GM21723 (cell line): ENCODE measurements at regions not wholly inside any gene's neighbourhood (a gene's known extent, or its start where the extent isn't known, plus 50 kb on each side); places are given as distances from the start of the nearest gene placed in this dataset.

Experiments used
- ATAC-seq: cut with Tn5 transposase; IDR thresholded peaks from one replicate; pipeline ENCODE4 v1.9.1; 2021; ENCODE audit warnings: mild to moderate bottlenecking, moderate library complexity; ENCODE audit not compliant: unreplicated experiment

DNA sequence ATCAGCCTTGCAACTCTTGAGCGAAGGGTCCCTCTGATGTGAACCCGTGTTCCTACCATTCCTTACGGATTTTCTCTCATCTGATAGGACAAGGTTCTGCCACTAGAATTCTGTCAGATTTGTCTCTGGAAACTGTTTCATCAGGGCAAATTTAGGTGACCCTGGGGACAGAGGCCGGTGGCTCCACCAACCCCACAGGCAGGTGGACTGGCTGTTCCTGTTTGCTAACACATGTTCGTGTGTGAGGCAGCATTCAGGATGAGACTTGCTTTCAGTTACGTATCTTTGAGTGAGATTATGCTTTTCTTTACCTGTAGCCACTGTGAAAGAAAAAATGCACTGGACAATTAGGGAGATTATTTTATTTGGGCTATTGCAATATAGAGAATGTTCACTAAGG lies 449.9 kb downstream of the INHBA start:
- no peak for ATAC-seq

DNA sequence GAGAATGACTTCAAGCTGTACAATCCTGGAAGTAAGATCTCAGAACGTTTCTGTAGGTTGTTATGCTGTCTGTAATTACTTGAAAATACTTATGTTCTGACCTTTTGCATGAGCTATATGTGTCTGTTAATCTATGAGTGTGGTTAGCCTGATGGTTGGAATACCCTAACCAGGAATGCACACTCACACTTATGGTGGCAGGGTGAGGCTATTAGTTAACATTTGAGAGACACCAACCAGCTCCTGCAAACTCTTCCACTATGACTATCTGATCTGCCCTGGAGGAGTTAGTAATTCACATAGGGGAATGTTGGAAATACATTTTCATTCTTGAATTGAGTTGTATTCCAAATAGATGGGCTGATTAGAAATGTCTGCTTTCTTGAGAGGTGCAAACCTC lies 450.3 kb downstream of the INHBA start:
- no peak for ATAC-seq

DNA sequence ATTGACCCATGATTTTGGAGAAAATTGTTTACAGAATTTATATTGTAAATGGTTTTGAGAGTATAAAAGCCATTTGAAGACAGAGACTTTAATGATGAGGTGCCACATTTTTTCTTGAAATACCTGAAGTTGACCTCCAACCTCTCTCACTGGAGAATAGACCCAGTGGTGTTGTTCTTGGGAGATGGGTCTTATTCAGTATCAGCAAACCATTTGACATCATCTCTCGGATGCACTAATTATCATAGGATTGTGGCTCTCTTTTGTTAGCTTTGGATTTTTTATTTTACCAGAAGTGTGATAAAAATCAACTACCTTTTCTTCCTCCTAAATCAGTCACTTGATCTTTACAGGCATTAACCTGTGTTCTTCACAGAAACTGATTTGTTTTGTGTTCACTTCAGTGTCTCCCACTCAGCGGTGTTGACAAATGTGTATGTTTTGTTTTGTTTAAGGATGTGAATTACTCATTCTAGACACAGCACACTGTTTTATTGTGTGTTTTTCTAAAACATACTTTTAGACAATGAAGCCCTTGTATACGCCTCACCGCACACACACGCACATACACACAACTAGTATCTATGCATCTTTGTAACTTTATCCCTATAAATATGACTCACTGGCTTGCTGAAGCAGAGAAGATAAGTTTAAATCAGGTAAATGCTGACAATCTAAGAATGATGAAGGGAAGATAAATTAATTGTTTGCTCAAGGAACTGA lies 455.6 kb downstream of the INHBA start:
- ATAC-seq: no peak

DNA sequence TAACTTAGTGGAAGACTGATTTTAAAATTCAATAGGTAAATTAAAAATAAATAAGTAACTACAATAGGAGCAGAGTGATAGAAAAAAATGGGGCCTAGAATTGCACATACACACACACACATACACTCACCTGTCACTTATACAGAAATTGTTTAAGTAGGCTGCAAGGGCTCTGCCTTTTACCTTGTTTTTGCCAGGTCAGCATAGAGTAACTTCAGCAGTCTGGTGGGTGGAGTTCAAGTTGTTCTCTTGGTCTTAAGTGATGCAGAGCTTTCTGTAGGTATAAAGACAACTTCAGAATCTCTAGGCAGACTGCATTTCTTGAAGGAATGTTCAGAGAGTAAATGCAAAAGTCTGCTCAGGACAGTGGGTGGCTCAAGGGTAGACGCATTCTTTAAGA lies 457.0 kb downstream of the INHBA start:
- no peak for ATAC-seq

DNA sequence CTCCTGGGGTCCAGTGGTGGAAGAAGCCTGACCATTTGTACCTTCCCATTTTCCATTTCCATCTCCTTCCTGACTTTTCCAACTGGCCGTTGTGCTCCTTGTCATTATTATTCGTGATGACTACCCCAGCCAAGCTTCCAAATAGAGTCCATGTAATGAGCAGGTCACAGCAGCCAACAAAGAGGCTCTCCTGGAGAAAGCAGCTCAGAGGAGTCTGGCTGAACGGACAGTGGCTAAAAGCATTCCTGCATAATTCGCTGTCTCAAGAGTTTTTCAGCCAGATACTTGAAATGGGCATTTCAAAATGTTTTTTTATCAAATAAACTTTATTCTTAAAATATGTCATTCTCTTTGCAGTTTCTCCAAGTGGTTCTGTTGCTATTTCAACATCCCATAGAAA lies 458.6 kb downstream of the INHBA start:
- ATAC-seq: no peak

DNA sequence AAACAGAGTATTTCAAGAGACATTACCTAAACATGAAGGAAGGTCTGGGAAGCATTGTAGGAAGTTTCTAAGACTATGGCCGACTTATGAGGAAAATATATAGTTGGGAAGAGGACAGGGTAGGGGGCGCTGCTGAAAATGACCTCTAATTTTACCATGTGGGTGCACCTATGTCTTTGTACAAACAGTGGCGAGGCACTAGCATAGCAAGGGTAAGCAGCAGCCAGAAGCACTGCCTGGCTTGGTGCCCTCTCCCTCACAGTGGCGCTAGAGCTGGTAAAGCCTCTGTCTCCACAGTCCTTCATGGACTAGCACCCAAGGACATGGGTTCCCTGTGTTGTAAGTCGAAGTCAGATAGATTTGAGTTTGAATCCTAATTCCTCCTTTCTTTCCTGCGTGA lies 461.2 kb downstream of the INHBA start:
- no peak for ATAC-seq

DNA sequence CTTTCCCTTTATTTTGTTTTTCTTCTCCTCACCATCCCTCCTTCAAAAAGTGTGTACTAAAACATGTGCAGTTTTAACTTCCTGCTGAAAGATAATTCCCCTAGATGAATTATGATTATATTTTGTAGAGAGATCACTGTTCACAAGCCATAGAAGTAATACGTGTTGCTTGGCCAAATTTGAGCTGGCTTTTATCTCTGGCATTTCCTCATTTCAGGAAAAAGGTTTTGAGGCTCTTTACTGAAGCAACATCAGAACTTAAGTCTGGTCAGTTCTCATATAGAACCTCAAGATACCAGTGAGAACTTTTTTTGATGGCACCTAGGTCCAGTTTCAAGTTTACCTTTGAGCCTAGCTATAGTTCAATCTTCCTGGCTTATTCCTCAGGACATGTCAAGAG lies 463.3 kb downstream of the INHBA start:
- no peak for ATAC-seq

DNA sequence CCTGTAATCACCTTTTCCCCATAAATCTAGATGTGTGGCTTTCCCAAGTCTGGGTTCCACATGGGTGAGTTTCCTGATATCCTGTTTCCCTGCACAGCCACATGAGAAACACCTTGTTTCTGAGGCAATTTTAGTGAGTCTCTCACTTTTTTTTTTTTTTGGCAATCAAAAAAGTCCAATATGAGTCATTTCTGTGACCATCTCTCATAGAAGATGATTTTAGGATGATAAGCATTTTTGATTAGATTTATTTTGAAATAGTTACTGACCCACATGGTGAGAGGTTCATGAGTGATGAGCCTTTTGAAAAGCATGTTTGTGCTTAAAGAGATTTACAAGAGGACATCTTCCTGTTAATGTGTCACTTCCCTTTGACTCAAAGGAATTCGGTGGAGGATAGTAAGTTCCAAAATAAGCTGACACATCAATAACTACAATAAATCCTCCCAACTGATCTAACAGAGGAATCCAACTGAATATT lies 464.0 kb downstream of the INHBA start:
- ATAC-seq: no peak

DNA sequence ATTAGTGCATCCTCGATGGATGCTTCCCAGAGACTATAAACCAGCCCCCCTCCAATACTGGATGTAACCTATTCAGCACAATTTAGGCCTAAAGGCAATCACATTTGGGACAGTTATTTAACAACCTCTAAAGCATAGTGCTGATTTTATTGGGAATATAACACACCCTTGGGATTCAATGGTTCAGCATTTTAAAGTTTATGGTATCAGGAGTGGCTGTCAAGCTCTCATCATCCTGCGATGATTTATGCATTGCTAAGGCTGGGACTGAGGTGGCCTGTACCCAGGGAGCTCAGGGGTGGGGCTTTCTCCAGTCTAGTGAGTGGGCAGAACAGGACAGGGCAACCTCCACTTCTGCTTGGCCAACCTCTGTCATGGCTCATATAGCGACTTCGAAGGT lies 464.9 kb downstream of the INHBA start:
- no peak for ATAC-seq

DNA sequence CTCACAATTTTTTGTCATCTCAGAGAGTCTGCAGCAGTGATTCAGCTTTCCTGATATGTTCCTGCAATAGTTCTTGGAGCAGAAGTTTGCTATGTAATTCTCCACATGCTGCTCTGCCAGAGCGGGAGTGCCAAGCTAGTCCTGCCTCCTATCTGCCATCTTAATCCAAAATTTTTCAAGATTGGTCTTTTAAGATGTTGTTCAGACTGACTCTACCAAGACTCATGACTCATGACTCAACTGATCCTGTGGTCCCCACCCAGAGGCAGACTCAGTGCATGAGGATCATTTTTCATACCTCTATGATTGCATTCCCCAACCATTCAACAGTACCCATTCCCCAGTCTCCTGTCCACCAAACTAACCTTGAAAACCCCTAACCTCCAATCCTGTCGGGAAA lies 470.8 kb downstream of the INHBA start:
- no peak for ATAC-seq

DNA sequence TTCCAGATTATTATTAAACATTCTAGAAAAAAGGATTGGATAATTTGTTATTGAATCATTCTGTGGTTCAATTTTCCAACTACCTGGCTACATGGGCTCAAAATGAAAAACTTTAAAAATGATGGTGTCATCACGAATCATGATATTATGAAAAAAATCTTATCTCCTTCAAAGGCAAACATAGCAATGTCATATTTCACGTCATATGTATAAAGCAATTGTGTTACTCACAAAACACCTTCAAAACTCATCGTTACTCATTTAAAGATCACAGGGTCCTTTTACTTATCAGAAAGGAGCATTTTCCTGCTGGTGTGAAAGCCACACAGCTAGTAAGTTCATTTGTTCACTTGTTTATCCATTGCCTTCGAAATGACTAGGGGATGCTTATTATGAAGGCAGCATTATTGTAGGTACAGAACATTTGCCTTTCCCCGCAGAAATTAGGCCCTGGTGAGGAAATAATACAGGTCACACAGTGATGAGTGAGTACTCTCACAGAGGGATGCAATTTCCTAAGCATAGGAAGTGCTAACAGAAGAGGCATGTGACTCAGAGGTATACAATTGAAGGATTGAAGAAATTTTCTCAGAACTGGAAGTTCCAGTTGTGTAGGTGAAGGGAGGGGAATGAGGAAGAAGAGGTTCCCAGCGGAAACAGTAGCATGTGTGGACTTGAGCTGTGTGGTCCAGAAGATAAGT lies 478.7 kb downstream of the INHBA start:
- no peak for ATAC-seq

DNA sequence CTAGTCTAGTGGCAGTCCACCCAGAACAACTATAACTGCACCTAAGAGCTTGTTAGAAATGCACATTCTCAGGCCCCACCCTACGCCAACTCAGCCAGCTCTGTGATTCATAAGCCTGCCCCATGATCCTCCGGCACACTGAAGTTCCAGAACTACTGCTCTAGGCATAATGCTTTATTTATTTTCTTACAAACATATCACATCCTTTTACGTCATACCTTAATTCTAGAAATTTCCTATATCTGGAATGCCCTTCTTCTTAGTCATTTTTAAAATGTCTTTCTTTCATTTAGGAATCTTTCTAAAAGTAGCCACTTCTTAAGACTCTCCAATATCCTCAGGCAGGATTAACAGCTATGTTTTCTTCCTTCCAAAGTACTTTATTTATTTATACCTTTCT lies 480.1 kb downstream of the INHBA start:
- no peak for ATAC-seq

DNA sequence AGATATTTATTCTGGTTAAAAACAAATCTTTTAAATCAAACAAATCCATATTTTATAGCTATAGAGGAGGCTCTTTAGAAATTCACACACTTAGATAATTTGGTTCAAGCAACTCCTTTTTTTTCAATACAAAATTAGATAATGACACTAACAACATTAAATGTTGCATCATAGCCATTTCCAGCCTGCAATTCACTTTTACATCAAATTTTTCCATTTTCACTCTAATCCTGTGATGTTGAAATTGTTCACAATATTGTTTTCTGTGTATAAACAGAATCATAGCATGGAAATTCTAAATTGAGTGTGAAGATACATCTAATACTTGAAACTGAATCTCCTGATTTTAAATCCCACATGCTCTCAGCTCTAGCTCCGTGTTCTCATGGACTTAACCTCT lies 482.6 kb downstream of the INHBA start:
- no peak for ATAC-seq

DNA sequence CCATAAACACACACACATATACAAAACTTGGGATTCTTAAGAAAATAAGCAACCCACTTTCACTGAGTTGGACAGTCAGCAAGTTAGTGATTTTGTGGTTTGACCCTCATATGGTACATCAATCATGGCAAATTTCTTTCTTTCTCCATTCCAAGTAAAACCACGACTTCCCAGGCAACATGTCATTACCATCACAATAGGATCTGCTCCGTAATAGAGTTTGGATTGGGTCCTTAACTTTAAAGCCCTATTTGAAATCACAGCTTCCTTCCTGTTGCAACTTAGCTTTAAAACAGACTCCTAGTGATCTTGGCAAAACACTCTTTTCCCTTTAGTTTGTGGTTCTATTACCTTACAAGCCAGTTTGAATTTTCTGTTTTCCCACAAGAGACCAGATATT lies 483.6 kb downstream of the INHBA start:
- ATAC-seq: no peak

DNA sequence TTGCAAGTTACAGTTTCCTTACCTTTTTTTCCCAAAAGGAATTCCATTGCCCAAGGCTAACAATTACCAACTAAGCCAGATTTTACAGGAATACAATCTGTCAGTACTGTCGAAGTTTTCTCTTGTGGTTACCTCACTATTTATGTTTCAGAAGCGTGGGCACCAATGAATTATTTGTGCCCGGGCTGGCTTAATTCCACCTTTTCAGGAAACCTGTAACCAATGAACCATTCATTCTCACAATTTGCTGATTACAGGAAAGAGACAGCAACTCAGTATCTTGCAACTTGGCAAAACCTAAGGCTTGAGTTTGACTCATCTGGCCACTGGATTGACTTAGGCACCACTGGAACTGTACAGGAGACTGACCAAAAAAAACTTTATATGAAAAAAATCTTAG lies 485.6 kb downstream of the INHBA start:
- ATAC-seq: no peak

DNA sequence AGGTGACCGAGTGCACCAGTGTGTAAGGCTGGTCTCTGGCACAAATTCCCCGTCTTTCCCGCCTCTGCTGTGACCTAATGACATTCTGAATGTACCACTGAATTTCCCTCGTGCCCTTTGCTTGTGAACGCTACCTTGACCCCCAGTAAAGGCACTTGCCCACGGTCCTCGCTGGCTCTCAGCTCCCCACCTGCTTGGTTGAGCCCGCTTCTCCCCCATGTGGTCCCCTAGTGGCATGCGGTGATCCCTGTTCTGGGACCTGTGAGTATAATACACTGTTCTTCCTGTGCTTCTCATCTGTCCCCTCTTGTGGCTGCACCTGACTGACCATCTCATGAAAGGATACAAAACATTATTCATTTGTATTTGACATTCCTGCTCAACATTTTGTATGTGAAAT lies 495.7 kb downstream of the INHBA start:
- no peak for ATAC-seq

DNA sequence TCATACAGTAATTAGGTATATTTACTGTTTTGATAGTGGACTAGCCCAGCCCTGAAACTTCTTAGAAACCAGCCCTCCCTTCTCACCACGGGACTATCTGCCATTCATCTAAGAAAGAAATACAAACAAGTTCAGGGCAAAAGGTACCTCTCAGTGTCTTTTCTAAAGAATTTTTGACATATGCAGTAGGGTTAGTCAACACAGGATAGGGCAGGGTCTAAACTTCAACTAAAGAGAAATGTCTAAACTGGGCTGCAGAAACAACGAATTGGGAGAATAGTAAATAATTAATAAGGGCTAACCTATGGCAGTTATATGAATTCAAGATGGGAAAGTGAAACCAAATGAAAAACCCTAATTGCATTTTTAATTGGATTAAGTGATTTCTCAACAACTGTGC lies 496.6 kb downstream of the INHBA start:
- no peak for ATAC-seq

DNA sequence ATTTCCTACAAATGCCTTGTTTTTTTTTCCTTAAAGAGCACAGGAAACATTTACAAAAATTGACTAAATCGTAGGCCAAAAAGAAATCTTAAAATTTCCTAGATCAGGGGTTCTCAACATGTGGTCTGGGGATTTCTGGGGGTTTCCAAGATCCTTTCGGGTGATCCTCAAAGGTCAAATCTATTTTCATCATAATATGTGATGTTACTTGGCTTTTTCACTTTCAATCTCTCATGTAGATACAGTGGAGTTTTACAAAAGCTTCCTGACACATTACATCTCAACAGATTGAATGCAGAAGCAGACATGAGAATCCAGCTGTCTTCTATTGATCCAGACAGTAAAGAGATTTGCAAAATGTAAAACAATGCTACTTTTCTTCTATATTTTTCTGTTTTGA lies 497.3 kb downstream of the INHBA start:
- peak; percentile 78 for ATAC-seq

DNA sequence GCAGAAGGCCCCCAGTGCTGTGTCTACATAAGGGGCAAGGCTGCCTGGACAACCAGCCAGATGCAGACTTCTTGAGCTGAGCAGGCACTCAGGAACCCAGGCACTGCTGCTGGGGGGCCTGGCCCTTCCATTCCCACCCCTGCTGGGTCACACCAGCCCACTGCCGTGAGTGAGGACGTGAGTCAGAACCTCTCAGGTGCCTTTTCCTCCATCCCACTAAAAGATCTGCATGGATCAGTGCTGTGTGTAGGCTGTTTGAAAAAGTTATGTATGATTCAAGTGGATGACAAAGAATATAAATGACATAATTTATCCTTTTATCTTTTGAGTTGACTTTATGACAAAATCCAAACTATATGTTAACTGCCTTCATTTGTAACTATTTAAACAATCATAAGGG lies 499.3 kb downstream of the INHBA start:
- ATAC-seq: no peak

DNA sequence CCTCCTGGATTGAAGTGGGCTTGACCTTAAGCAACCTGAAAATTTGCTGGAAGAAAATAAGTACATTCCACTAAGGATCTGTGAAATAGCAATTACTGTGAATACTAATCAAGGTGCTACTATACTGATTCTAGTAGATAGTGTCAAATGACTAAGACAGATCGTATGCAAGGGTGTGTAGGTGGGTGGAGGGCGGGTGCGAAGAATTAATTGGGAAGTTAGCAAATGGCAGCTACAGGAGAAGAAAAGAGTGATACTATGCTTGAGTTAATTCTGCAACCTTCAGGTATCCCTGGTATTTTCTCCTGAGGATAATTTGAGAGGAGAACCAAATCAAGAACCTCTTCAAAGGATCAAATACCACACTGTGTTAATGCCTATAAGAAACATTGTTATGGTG lies 501.9 kb downstream of the INHBA start:
- no peak for ATAC-seq

DNA sequence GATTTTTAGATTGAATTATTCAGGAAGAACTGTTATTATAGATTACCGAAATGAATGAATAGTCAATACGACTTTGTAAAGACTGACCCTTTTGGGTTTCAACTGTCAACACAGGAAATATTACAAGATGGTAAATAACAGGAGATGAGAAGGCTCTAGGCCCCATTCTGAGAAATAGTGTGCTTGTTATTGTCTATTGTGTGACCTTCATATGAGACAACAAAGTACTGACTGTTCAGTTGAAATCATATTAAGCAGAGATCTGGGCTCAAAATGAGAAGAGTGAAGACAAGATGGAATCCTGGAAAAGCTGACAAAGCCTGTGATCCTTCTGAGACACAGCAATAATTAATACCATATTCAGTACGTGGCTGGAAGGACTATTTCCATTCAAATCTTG lies 503.8 kb downstream of the INHBA start:
- ATAC-seq: no peak

DNA sequence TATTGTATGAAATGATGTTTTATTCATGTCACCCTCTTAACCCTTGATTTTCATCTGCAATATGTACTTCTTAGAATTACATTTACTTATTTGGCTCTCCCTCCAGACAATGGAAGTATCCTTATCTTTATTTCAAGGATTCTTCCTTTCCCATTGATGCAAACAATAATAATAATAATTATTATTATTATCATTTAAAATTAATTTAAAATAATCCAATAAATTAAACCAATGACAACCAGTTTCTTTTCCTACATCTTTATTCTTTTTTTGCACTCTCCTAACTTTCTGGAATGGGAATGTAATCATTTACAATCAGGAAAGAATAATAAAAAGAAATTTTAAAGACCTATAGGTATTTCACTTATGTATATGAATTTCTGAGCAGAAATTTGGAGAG lies 504.4 kb downstream of the INHBA start:
- ATAC-seq: no peak

DNA sequence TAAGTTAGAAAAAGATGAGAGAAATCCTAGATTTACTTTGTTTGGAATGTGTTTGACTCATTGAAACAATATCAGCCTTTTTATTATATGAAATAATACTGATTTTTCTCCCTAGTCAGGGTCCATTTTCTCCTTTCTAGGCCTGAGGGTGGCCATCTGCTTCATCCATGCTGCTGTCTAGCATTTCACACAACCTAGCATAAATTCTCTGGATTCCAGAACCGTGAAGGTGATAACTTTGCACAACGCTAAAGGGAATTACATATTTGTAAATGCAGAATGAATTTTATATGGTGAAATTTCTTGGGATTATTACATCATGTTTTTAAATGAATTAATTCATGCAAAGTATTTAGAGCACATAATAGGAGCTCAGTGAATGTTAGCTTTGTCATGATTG lies 505.1 kb downstream of the INHBA start:
- ATAC-seq: no peak
